HCT116 (cell line): ENCODE measurements at regions not wholly inside any gene's neighbourhood (a gene's known extent, or its start where the extent isn't known, plus 50 kb on each side); places are given as distances from the start of the nearest gene placed in this dataset.

Source experiments
- ATAC-seq: fragments of 200-7000 bp; cut with Tn5 transposase; 2 replicates; pipeline ENCODE4 v1.9.1; 2020; ENCODE audit warnings: mild to moderate bottlenecking, moderate library complexity
- BruUV-seq: library from RNA; stranded (reverse); fragments of 400-500 nt; replicated peaks from 2 replicates; lab custom pipeline; 2021; lab: Mats Ljungman, UMichigan
- CTCF ChIA-PET: fragments of 300-600 bp; sonication (Branson Sonifier 250); formaldehyde crosslinking; loops from one replicate; lab custom pipeline; 2021; ENCODE audit warnings: antibody characterized with exemption; lab: Charles Lee
- POLR2A ChIA-PET: fragments of 300-600, 350-600 bp; sonication (Branson Sonifier 250); formaldehyde crosslinking; loops from one replicate; lab custom pipeline; 2021; ENCODE audit warnings: antibody characterized with exemption; lab: Charles Lee
- RAD21 ChIA-PET, 2 experiments: fragments of 300-600 bp; sonication (Branson Sonifier 250); formaldehyde crosslinking; loops; one replicate each; lab custom pipeline; 2023; ENCODE audit warnings: low total read pairs in 2 of 2; ENCODE audit not compliant: uncharacterized antibody in 2 of 2, unreplicated experiment in 2 of 2, low non-redundant PET in 1 of 2; lab: Charles Lee
- DNase-seq: peaks from one replicate; pipeline ENCODE4 v3.0.0-alpha.2; 2010; ENCODE audit warnings: low read depth, low spot score
- H2AFZ ChIP-seq: fragments of 200-600 bp; shearing (Covaris generic), sonication (generic); 2 replicates; pipeline ENCODE4 v1.6.1; 2017; ENCODE audit warnings: low read depth, mixed run types, mixed read lengths, antibody characterized with exemption, low read length; ENCODE audit not compliant: poor library complexity, severe bottlenecking
- H3K27ac ChIP-seq: 2 replicates; pipeline ENCODE4 v1.5.1; 2012; ENCODE audit warnings: low read depth, low read length
- H3K27me3 ChIP-seq: fragments of 200-600 bp; sonication (generic); 2 replicates; pipeline ENCODE4 v1.6.1; 2016; ENCODE audit warnings: mixed run types, low read length, mixed read lengths; ENCODE audit not compliant: insufficient read depth
- H3K36me3 ChIP-seq, 2 experiments: fragments of 200-500 bp in 1 of 2; fragments of 200-600 bp in 1 of 2; sonication (Bioruptor generic) in 1 of 2; sonication (generic) in 1 of 2; 2 replicates each; pipeline versions ENCODE4 v1.5.1 to v1.6.1; 2014 to 2016; ENCODE audit warnings: low read length in 2 of 2, inconsistent platforms in 1 of 2, mixed read lengths in 1 of 2, mixed run types in 1 of 2; ENCODE audit not compliant: insufficient read depth in 2 of 2, control insufficient read depth in 1 of 2
- H3K4me1 ChIP-seq, 2 experiments: fragments of 200-600 bp in 1 of 2; sonication (generic) in 1 of 2; 2 replicates each; pipeline versions ENCODE4 v1.5.1 to v1.6.1; 2012 to 2017; ENCODE audit warnings: low read length in 2 of 2, inconsistent platforms in 1 of 2, mild to moderate bottlenecking in 1 of 2, mixed read lengths in 1 of 2, mixed run types in 1 of 2, moderate library complexity in 1 of 2; ENCODE audit not compliant: insufficient read depth in 2 of 2, control insufficient read depth in 1 of 2
- H3K4me2 ChIP-seq: fragments of 200-600 bp; sonication (generic); 2 replicates; pipeline ENCODE4 v1.6.1; 2017; ENCODE audit warnings: mixed run types, low read length, mixed read lengths
- H3K4me3 ChIP-seq, 2 experiments: fragments of 200-600 bp in 1 of 2; sonication (generic) in 1 of 2; replicated peaks in 1 of 2; 2 replicates each; pipeline ENCODE4 v1.5.1; 2011 to 2016; ENCODE audit warnings: low read length in 2 of 2, control low read depth in 1 of 2, low read depth in 1 of 2, mild to moderate bottlenecking in 1 of 2, mixed read lengths in 1 of 2, mixed run types in 1 of 2
- H3K79me2 ChIP-seq: fragments of 200-600 bp; sonication (generic); 2 replicates; pipeline ENCODE4 v1.6.1; 2017; ENCODE audit warnings: mild to moderate bottlenecking, mixed run types, low read length, moderate library complexity, mixed read lengths; ENCODE audit not compliant: insufficient read depth
- H3K9ac ChIP-seq: fragments of 200-600 bp; sonication (generic); 2 replicates; pipeline ENCODE4 v1.6.1; 2016; ENCODE audit warnings: low read length, mixed read lengths
- H3K9me2 ChIP-seq: fragments of 200-600 bp; sonication (generic), shearing (Covaris generic); 2 replicates; pipeline ENCODE4 v1.6.1; 2017; ENCODE audit warnings: mixed run types, mild to moderate bottlenecking, moderate library complexity; ENCODE audit not compliant: insufficient read depth
- H3K9me3 ChIP-seq, 2 experiments: fragments of 200-500 bp in 1 of 2; fragments of 200-600 bp in 1 of 2; sonication (Bioruptor generic) in 1 of 2; sonication (generic) in 1 of 2; 2 replicates each; pipeline ENCODE4 v1.6.1; 2014 to 2017; ENCODE audit warnings: low read length in 2 of 2, mixed read lengths in 2 of 2, inconsistent platforms in 1 of 2, low read depth in 1 of 2, mild to moderate bottlenecking in 1 of 2, mixed run types in 1 of 2, moderate library complexity in 1 of 2; ENCODE audit not compliant: control insufficient read depth in 1 of 2, insufficient read depth in 1 of 2
- H4K20me1 ChIP-seq: fragments of 200-600 bp; sonication (generic), shearing (Covaris generic); 2 replicates; pipeline ENCODE4 v1.6.1; 2017; ENCODE audit warnings: mixed run types, mild to moderate bottlenecking, moderate library complexity; ENCODE audit not compliant: insufficient read depth
- CBX3 ChIP-seq: IDR thresholded peaks from 2 replicates; pipeline ENCODE4 v1.6.1; 2012; ENCODE audit warnings: low read depth
- ELF1 ChIP-seq: IDR thresholded peaks from 2 replicates; pipeline ENCODE4 v1.6.1; 2012; ENCODE audit warnings: low read depth, borderline replicate concordance
- EZH2 ChIP-seq: fragments of 200-600 bp; sonication (generic); IDR thresholded peaks from 2 replicates; pipeline ENCODE4 v1.6.1; 2017; ENCODE audit warnings: antibody characterized with exemption, mixed run types
- POLR2A ChIP-seq: IDR thresholded peaks from 2 replicates; pipeline ENCODE4 v1.7.0; 2011; ENCODE audit warnings: borderline replicate concordance; ENCODE audit not compliant: insufficient read depth, insufficient read length; ENCODE audit errors: extremely low read depth
- RAD21 ChIP-seq: IDR thresholded peaks from 2 replicates; pipeline ENCODE4 v1.6.1; 2012; ENCODE audit warnings: low read depth, mild to moderate bottlenecking
- REST ChIP-seq: IDR thresholded peaks from 2 replicates; pipeline ENCODE4 v1.6.1; 2012; ENCODE audit warnings: low read depth
- ZBTB33 ChIP-seq: IDR thresholded peaks from 2 replicates; pipeline ENCODE4 v1.6.1; 2011; ENCODE audit warnings: mild to moderate bottlenecking, low read length, moderate library complexity; ENCODE audit not compliant: insufficient replicate concordance; ENCODE audit errors: extremely low read depth
- ZFX ChIP-seq: fragments of 450-650 bp; IDR thresholded peaks from 2 replicates; pipeline ENCODE4 v1.6.1; 2017
- ZNF274 ChIP-seq: fragments of 200-500 bp; sonication (Bioruptor generic); IDR thresholded peaks from 2 replicates; pipeline ENCODE4 v1.6.1; 2014; ENCODE audit warnings: mild to moderate bottlenecking, low read depth, low read length, inconsistent platforms
- intact Hi-C: fragments of 100-400 bp; cut with micrococcal nuclease; formaldehyde crosslinking; loops from 2 replicates; pipeline ENCODE4 v1.10.0; 2022

- ChIA-PET POLR2A (no interaction called here), RAD21 (no interaction called here), CTCF (no interaction called here)
- intact Hi-C loops: loop anchor here (10.0 kb wide), 1 partner anchor 55 kb away; no protein-coding TSS in a partner anchor
- H2AFZ ChIP-seq: no peak overlapping the region
- H3K27ac ChIP-seq: no peak overlapping the region
- H3K79me2 ChIP-seq: no peaks in the 10 kb centered on the region
- H3K4me1 ChIP-seq: no peaks in the 10 kb centered on the region
- no peaks in the 10 kb centered on the region for H3K9me3 ChIP-seq
- BruUV-seq: no TSS peak
- H3K36me3 ChIP-seq: no peaks in the 10 kb centered on the region
- no peak overlapping the region for H3K4me3 ChIP-seq
- ATAC-seq: no peak
- H3K9ac ChIP-seq: no peak overlapping the region
- no peak for TF ChIP-seq CBX3
- no peak for TF ChIP-seq ZFX
- TF ChIP-seq REST: no peak
- no peak for TF ChIP-seq EZH2
- TF ChIP-seq ZBTB33: no peak
- TF ChIP-seq ELF1: no peak
- TF ChIP-seq RAD21: no peak
- TF ChIP-seq POLR2A: no peak
- no peak for TF ChIP-seq ZNF274
- DNase-seq: no peak
- H3K27me3 ChIP-seq: no peaks in the 10 kb centered on the region
- H3K9me2 ChIP-seq: no peaks in the 10 kb centered on the region
- H3K4me2 ChIP-seq: no peak overlapping the region
- no peaks in the 10 kb centered on the region for H4K20me1 ChIP-seq
Measured at GRCh38 chr18:75639472-75639831, 211.9 kb upstream of the SMIM21 start.
